HG02981 (cell line): ENCODE measurements at regions not wholly inside any gene's neighbourhood (a gene's known extent, or its start where the extent isn't known, plus 50 kb on each side); places are given as distances from the start of the nearest gene placed in this dataset.

ENCODE experiments used
- ATAC-seq: cut with Tn5 transposase; IDR thresholded peaks from one replicate; pipeline ENCODE4 v1.9.1; 2021; ENCODE audit warnings: mild to moderate bottlenecking, moderate library complexity; ENCODE audit not compliant: unreplicated experiment

DNA sequence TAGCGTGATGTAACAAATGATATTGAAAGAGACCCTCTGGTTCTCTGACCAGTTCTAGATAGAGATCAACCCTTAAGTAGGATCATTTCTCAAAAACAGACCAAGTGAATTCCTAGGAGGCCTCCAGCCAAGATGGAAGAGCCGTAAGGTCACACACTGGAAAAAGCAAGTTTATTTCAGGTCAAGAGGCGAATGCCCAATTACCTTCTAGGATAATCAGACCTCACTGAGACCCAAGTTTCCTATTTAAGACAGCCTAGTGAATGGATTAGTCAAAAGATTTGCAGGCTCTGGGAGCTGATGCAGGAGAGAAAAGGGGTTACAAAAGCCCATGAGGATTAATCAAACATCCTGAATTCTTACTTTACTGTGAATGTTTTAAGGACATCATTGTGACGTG, 486.1 kb upstream of the NRP1 start:
- ATAC-seq: no peak

DNA sequence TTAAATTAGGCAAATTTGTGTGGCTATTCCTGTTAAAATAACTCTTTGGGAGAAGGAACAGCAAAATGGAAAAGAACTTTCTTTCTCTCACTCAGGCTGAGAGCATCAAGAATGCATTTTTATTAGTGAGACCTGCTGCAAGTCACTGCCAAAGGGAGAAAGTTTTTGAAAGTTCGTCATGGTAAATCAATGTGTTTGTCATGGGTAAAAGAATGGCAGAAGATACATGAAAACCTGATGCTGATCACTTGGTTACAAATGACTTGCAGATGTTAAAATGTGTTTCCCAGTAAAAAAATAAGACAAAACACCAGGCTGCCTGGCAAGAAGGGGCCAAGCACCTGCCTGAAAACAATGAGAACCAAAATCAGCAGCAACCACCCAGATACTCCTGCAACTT, 484.7 kb upstream of the NRP1 start:
- no peak for ATAC-seq

DNA sequence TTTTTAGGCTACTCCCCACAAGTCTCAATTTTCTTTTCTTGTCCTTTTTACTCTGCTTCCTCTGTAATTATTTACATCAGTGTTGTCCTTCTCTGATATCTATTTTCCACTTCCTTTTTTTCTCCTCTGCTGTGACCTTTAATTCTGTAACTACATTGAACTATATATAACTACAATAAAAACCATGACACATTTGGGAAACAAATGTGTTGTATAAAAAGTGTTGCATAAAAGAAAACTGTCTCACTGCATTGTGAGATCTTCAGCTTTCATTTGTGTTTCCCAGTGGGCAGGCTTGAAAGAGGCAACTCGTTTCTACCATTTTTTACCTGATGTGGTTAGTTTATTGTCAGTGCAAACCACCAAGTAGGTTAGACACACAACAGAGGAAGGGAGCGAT, 483.9 kb upstream of the NRP1 start:
- no peak for ATAC-seq

DNA sequence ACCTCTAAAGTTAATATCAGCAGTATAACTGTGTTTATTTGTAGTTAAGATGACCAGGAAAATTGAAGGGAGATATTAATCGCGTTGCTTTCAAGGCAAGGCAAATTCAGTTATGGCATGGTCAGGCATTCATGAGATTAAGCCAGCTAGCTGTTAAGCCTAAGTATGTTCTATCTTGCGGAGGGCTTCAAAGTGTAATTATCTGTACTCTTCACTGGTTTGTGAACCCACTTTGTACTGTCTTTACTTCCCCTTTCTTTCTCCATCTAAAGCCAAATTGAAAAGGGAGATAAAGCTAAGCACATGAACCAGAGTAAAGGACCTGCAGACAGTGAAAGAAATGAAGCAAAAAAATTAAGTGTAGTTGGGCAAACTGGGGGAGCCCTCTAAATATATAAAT, 483.1 kb upstream of the NRP1 start:
- ATAC-seq: no peak

DNA sequence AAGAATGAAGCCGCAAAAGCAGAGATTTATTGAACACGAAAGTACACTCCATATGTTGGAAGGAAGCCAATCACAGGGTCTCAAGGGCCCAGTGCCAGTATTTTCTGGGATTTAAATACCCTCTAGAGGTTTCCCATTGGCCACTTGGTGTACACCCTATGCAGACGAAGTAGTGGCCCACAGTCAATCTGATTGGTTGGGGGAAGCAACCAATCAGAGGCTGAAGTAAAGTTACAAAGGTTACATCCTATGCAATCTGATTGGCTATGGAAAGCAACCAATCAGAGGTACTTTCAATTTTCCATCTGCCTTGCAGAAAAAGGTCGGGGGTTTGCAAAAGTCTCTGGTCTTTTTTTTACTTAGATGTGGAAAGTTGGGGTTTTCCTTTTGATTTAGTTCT, 481.3 kb upstream of the NRP1 start:
- no peak for ATAC-seq

DNA sequence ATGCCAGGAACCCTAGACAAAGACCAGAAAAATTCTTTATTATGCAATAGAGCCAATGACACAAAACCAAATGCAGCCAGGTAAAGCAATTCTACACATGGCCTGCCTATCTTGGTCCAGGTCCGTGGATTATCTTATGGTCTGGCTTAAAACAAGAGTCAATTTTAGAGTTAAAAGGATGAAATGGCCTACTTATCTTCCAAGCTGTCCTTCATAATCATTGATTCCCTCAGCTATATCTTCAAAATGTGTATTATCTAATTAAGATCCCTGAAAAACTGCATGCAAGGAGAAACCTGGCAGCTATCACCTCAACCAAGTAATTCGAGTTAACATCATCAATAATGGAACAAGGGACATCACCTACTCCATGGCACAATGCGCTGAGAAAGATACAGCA, 479.4 kb upstream of the NRP1 start:
- no peak for ATAC-seq

DNA sequence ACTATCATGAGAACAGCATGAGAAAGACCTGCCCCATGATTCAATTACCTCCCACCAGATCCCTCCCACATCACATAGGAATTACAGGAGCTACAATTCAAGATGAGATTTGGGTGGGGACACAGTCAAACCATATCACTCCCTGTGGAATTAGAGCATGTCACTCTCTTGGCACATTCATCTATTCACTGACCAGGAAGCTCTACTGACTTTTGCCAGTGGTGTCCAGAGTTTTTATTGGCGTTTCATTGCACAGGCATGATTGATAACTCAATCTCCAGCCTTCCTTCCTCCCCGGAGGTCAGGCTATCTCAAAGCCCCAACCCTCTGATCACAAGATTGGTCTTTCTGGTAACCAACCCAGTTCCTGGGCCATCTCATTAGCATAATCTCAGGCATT, 478.9 kb upstream of the NRP1 start:
- ATAC-seq: no peak

DNA sequence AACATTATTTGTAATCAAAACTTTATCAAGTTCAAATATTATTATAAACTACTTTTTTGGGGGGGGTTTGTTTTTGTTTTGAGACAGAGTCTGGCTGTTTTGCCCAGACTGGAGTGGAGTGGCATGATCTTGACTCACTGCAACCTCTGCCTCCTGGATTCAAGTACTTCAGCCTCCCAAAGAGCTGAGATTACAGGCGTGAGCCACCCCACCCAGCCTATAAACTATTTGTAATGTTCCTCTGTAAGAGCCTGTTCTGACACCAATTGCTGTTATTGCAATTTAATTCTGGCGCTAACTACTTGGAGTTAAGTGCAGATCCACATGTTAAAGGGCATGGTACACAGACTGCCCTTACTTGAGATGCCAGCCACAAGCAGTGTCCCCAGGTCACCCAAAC, 478.1 kb upstream of the NRP1 start:
- ATAC-seq: no peak

DNA sequence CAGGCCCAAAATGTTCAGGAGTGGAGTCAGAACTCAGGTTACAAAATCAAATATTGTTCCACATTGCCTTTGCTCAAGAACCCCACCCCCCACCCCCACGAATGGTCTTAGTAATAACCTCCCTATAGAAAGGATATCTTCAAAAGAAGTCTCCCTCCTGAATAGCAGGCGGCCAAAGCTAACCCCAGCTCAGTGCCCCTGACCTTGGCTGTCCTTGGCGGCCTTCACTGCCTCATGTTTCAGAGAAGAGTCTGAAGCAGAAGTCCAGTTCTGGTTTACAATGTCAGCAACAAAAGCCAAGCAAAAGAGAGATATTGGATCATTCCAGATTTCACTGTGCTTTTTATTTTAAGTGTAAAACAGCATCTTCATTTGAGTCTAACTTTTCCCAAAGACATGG, 476.5 kb upstream of the NRP1 start:
- no peak for ATAC-seq

DNA sequence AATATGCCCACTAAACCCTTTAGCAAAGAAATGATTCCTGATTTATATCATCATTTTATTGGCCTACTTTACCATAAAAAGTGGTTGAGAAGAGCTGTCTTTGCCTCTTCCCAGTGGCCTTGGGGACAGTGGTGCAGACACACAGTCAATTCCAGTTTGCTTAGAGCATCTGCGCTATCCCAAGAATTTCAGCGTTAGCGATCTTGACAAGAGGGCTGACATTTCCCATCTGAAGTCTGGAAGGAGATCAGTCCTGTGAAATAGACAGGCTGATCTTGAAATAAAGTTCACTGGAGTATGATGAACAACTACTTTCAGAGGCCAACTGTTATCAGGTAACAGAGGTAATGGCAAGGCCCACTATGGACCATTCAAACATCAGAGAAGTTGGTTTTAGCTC, 475.3 kb upstream of the NRP1 start:
- ATAC-seq: no peak

DNA sequence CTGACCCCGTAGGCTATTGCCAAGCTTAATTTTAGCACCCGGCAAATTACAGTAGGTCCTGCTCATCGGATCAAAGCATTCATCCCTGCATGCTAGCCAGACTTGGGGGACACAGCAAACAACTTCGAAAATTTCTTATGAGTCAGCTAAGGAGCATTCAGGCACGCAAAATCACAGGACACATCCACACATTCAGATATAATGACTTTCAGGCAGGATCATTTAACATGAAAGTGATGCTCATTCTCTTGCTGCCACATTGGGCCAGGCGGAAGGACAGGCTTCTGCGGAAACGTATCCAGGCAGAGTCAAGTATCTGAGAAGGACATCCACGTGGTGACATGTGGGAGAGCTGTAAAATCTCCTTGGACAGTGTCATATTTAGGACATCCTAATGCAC, 474.0 kb upstream of the NRP1 start:
- no peak for ATAC-seq

DNA sequence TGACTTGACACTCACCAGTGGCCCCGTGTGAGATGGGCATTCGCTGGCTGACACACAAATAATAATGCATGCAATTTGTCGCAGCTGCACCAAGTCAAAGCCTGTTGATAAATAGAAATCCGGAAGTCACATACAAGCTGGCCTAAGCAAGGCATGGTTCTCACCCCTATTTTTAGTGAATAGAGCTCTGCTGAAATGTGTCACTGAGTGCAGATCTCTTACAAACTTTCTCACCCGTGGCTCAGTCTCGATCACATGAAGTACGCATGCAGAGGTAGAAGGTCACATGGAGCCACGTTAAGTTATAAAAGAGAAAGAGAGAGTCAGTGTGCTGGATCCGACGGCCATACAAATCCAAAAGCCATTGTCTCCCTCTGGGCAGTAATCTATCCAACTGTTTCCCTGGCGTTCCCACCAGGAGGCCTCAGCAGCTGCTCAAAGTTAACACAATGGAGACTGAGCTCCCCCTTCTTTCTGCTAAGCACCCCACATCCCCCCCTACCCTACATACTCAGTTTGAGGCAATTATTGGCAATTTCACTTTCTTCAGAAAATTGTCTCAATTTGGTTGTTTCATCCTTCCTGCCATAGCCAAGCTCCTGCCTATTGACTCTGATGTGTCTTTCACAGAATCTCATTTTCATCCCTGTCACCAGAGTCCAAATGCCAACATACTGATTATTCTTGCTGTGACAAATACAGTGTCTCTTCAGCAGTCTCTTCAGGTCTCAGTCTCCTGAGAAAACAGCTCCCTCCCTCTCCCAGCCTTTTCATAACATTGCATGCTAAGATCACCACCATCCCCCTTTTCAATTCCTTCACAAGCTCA, 473.3 kb upstream of the NRP1 start:
- no peak for ATAC-seq

DNA sequence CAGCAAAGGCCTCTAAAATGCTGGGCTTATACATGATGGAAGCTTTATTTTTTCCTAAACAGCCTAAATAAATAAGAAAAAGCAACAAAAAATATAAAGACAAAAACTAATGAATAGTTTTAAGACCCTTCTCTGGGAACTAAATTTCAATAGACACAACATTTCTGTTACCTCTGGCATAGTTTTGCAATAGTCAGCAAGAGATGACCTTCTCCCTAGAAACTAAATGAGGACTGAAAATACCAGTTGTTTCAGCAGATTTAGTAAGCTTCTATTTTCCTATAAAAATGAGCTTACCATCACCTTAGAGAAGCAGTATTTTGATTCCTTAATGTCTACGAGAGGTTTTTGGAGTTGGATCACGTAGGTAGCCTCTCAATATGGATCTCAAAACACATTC, 471.4 kb upstream of the NRP1 start:
- ATAC-seq: no peak

DNA sequence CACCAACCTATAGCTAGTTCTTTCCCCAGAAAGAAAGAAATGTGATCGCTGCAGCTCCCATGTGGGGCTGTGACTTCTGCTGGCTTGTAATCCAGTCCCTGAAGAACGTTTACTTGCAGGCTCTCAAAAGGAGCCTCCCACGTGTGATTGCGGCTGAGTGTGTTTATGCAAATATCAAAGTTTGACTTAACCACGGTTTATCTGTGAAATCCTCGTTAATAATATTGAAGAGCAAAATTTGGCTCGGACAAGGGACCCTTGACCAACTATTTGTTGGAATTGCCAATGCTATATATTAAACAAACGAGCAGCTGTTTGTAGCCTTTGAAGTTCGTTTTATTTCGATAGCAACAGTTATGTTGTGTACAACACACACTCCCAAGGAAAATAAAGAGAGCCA, 470.1 kb upstream of the NRP1 start:
- no peak for ATAC-seq

DNA sequence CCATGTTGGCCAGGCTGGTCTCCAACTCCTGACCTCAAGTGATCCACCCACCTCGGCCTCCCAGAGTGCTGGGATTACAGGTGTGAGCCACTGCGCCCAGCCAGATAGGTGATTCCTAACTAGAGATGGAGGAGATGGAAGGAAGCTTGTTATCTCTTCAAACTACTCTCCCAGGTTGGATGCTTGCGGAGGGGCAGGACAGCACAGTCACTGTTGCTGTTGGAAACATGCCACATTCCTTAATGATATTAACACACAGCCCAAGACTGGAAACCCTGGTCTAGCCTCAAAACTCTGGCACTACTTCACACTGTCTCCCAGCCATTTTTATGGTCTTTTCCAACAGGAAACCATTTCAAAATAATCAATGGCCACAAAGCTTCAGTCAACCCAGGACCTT, 468.8 kb upstream of the NRP1 start:
- ATAC-seq: no peak

DNA sequence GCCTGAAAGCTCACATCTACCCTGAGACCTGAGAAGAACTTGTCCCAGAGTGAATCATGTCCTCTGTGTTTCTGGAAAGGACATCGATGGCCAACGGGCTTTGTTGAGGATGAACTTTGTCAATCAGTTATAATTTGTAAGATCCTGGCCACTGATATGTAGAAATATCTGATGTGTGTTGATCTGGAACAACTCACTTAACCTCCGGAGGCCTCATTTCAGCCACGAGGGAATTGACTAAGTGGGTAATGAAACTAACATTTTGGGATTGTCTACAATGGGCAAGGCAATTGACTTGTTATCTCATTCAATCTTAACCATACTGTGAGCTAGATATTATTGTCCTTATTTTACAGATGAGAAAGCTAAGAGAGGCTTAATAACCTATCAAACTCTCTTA, 468.1 kb upstream of the NRP1 start:
- no peak for ATAC-seq

DNA sequence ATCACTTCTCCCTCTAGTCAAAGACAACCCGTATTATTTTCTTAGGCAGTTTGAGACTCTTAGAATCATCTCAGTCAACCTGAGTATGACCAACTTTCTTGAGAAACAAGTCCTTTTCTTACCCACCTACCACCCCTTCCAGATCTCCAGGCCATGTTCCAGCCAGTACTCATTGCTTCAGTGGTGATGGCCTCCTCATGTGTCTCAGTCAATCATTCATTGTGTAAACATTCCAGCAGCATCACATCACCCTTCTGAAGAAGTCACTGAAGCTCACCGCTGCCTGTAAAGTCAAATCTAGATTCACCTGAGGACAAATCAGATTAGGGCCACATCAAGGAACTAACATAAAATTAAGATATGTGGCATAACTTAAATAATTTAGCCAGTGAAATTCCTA, 467.2 kb upstream of the NRP1 start:
- ATAC-seq: no peak

DNA sequence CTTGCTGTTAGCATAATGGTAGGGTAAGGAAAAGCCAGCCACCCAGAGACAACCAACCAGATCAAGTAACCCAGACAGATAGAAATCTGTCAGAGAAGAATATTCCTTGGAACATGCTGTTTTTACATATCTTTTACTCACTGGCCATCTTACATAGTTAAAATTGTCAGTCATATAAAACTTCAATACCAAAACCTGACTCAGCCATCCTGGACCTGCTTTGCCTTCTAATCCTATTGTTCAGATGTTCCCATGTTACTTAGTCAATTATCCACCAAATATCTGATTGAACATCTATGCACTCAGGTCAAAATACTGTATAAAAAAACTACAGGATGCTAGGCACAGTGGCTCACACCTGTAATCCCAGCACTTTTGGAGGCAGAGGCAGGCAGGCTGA, 466.5 kb upstream of the NRP1 start:
- no peak for ATAC-seq

DNA sequence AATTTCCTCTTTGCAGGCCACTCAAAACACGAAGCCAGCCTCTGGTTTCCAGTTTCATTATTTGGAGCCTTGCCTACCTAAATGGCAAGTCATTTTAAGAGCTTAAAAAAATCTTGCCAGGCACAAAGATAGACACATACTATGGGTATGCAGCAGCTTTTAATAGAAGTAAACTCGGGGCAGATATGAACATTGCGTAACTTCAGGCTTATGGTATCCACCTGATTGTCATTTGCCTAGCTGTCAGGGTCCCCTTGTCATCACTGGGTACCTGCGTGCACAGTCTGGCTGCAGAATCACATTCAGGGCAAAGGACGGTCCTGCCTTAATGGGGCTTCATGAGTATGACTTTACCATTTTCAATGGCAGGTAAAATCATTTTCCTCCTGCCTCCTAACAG, 466.1 kb upstream of the NRP1 start:
- no peak for ATAC-seq

DNA sequence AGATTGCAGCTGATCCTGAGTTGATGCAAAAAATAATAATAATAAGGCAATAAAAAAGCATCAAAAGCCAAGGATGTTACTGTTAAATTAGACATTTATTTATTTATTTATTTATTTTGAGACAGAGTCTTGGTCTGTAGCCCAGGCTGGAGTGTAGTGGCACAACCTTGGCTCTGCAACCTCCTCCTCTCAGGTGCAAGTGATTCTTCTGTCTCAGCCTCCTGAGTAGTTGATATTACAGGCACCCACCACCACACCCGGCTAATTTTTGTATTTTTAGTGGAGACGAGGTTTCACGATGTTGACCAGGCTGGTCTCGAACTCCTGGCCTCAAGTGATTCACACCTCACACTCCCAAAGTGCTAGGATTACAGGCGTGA, 465.5 kb upstream of the NRP1 start:
- no peak for ATAC-seq

DNA sequence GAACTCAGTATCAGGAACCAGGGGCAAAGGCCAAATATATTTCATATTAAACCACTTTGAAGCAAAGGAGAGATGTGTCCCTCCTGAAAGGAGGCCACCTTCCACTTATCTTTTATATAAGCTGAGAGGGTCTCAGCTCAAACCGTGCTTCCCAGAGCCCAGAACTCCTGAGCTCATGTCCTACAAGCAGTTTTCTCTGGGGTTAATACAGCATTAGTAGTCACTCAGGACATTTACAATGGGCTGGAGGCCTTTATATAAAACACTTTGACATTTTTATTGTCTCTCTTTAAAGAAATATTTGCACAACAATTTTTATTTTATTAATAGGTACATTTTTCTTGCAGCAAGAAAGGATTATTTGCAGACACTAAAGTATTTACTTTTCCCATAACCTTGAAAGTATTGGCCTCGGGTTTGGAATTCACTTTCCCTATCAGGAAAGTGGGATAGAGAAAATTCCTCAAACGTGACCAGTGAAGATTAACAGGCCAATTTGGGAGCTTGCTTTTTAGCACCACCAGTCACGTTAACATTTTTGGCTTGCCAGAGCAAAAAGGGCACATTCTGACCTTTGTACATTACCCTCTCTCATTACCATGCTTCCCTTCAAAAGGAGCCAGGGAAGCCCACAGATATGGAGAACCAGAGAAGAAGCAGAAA, 464.9 kb upstream of the NRP1 start:
- ATAC-seq: no peak

DNA sequence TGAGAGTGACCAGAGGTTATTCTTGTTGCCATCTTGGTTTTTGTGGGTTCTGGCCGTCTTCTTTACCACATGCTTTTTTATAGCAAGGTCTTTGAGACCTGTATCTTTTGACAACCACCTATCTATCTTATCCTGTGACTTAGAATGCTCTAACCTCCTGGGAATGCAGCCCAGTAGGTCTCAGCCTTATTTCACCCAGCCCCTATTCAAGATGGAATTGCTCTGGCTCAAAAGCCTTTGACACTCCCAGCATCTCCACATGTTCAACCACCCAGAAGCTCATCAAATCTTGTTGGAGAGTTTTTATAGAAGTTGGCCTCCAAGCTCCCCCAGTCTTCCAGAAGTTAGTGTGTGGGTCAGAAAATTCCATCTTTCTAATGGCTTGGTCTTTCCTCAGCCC, 464.3 kb upstream of the NRP1 start:
- ATAC-seq: no peak

DNA sequence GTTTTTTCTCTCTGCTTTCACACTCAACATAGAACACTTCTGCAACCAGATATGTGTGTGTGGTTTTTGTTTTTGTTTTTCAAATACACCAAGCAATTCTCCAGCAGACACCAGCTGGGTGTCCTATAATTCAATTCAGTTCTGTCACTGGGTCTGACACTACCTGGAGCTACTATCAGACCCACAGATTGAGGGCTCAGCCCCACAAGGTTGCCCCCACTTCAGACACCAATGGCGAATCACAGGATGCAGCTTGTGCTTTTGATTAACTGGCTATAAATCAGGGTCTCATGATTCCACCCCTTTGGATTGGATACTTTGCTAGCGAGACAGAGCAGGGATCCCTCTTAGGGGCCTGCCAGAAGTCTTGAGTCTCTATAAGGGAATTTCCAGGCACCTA, 462.2 kb upstream of the NRP1 start:
- no peak for ATAC-seq
